Stimulated activated CD8-positive, alpha-beta memory T cell treated with anti-CD3 and anti-CD28 coated beads, Interleukin-12 subunit alpha, Interleukin-12 subunit beta, amount 100 ng/mL, for 1 hour (primary cell): ENCODE measurements at regions not wholly inside any gene's neighbourhood (a gene's known extent, or its start where the extent isn't known, plus 50 kb on each side); places are given as distances from the start of the nearest gene placed in this dataset.

ENCODE experiments used
- DNase-seq: peaks from one replicate; pipeline ENCODE4 v3.0.0-alpha.2; 2020; ENCODE audit warnings: low read depth

DNA sequence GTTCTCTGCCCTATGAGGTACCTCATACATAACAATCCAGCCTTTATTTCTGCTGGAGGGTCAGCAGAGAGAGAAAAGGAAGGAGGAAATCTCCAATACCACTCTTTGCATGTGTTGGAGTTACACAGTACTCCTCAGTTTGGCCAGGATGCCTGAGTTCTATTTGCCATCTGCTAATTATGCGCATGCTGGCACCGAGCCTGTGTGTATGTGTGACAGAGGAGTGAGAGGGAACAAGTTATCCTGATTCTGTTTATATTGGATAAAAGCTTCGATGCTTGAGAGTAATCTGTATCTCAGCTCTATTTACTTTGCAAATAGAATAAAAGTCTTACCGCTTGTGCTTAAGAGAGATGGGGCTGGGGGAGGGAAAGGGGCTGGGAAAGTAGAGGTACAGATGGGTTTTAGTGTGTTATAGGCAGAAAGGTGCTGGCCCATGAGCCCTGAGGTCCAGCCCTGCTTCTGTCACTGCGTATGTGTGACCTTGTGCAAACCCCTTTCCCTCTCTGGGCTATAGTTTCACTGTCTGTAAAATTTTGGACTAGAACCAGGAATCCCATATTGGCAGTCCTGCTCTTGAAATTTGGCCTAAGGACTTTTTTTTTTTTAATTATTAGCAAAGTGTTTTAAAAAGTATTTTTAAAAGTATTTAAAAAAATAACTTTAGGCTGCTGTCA, 54.5 kb upstream of the PLXNA2 start:
- no peak for DNase-seq

DNA sequence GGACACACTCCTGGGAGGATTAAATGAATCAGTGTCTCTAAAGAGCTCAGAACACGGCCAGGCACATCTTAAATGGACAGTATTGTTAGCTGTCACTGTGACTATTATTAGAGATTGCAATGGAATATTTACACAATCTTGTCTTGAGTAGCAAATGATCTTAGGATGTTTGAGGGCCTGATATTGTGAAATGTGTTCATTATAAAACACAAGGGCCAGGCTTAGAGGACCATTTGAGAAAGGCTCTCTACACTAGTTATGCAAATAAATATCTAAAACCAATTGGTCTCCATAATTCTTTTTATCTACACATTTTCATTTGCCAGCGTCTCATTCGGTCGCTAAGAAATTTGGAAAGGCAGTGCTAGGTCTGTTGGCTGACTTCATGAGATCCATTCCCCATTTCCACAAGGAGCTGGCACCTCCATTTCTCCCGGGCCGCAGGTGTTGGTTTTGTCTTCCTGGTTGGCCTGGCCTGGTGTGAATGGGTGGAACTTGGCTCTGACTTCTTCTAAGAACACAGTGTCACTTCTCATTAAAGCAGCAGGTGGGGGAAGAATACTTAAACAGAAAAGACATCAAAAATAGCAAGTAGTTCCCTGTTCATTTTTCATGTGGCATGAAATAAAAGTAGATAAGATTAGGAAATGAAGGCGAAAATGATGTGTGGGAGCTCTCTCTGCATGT, 56.0 kb upstream of the PLXNA2 start:
- no peak for DNase-seq

DNA sequence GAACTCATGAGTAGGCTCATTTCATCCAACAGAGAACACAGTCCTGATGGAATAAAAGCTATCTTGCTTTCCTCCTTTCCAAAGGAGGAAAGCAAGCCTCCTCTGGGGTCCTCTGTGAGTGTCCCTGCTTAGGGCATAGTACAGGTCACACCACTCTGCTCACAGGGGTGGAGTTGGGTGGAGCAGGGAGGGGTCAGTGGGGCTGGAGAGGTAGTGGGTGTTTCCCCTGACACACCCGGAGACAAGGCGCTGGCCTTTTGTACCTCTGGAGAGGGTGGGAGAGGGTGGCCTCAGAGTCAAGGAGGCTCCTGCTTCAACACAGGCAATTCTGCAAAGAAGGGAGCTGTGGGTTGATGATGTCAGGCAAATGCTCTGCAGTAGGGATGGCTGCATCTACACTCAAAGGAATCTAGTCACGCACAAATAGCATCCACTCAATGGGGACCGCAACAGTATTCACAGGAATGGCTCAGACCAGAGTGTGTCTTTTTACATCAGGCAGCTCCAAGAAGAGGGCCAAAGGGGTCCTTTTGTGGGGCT, 58.6 kb upstream of the PLXNA2 start:
- DNase-seq: no peak

DNA sequence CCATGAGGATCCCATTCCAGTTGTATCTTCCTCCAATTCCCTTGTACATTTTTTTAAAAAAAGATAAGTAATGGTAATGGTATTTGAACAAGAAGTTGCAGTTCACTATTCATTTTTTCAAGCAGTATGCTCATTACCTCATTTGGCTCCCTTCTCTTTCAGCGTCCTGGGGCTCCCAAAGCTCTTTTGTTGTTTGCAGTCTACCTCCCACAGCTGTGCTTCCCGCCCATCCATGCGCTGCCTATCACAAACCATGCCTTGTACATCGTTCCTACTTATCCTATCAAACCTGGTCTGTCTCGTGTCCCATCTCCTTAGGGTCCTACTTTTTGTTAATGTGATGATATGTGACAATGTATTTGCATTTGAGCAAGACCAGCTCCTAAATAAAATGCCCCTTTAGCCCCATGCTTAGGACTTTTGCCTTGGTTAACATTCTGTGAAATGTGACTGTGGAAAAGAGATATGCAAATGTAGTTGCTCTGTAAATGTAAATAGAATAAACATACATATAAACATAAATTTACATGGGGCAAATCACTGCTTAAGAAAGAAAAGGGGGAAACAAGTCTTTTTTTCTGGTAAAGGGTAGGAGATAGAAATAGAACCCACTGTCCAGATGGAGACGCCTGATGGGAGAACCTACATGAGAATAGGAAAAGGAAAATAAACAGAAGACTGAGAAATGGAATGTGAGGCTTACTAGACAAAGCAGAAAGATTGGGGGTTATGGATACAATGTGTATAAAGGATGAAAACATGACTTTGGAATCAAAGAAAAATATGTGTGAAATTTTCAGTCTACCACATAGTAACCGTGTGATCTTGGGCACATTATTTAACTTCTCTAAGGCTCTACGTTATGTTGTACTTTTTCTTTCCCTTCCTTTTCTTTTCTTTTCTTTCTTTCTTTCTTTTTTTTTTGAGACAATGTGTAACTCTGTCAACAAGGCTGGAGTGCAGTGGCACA, 59.8 kb upstream of the PLXNA2 start:
- no peak for DNase-seq

DNA sequence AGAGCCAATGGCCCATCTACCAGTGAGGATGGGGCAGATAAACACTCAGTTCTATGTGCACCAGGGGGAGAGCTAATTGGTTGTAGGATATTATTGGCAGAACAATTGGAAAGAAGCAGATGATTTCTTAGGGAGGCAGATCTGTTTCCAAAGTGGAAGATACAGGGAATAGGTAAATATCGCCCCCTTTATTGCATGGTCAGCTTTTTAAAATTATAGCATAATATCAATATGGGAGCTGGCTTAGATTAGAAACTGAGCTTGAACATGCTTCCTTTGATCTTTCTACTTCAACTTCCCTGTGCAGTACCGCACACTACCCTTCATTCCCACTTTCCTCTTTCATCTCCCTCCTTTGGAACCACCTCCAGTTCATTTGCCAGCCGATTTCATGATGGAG, 64.0 kb upstream of the PLXNA2 start:
- no peak for DNase-seq

DNA sequence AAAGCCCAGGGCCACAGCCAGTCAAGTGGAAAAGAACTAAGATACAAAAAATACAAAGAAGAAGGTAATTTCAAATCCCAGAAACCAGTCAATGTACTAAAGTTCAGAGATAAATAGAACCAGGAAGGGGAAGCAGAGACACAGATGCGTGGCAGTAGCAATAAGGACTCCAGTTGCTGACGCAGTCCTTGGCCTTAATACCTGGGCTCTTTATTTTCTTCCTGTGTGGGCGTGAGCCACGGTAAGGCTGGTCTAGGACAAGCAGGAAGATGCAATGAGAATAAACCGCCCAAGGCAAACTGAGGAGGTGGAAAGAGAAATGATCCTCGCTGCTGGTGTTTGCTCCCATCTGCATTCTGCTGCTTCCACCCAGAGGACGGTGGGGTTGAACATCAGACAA, 65.6 kb upstream of the PLXNA2 start:
- no peak for DNase-seq

DNA sequence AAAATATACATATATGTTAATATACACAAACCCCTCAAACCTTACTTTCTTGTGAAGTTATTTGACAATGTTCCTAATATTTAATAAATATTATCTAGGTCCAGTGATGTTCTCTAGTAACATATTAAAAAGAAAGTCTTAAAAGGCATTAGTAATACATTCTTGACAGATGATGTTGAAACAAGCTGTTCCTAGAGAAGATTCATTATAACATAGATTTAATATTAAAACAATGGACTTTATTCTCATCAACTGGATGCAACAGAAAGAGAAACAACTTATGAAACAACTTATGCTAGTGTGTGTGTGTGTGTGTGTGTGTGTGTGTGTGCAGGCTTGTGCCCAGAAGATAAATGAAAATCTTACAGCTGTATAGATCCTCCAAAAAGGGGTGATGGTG, 68.5 kb upstream of the PLXNA2 start:
- no peak for DNase-seq

DNA sequence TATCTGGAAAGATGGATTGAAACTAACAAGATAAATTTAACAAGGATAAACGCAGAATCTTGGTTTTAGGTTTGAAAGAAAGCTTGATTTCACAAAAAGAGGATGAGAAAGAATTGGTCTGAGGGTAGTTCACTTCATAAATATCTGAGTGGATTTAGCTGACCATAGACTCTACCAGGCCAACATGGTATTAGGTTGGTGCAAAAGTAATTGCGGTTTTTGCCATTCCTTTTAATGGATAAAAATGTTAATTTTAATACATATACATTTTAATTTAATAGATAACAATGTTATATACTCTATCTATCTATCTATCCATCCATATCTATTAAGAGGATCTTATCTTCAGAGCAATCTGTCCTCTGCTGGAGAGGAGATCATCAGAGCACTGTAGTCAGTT, 70.2 kb upstream of the PLXNA2 start:
- no peak for DNase-seq

DNA sequence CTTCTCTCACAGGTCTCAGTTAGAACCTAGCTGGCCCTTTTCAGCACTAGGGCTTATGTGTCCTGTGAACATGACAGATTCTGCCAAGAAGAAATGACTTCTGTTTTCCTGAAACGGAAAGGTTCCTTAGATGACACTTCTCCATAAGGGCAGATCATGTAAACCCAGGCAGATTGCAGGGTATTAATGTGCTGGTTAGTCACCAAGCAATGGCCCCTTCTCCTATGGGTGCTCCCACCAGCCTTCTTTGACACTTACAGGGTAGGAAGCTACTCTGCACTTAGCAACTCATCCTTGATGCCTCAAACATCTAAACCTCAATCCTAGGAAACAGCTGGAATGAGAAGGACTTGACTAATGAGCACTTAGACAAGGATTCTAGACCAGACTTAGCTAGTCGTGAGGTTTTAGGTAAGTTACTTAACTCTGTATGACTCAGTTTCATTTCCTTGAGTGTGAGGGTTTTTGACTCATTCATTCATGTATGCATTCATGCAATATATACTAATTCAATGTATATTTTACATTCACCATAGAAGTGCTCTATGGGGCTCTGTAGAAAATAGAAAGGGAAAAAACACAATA, 74.1 kb upstream of the PLXNA2 start:
- DNase-seq: no peak

DNA sequence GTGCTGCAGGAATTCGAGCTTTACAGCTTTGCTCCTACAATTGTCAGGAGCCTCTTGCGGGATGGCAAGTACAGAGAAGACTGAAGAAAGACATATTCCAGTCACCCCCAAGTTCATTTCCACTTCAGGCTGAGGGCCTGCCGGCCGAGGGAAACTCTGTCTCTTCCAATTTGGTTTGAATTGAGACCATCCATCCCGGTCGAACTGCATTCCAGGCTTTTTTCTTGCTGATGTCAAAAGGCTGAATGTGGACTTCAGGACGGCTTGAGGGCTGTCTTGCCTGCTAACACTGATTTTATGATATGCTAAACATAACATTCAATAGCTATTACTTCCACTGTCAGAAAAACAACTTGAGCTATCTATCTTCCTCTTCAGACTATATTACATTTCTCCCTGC, 79.8 kb upstream of the PLXNA2 start:
- DNase-seq: no peak

DNA sequence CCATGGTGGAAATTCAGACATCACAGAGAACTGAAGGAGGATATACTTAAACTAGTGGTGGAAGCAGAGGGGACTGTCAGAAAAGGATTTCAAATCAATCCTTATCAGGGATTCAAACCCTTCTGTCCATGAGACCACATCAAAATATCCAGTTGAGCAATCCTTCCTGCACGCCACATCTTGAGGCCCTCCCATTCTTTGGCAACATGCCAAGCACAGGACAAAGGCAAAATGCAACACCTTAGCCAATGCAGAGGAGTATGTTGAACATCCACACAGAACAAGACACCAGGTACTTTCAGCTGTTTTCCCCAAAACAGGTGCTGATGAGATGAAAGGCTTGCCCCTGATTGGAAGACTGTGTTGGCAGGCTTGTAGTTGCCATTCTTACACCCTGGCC, 81.8 kb upstream of the PLXNA2 start:
- no peak for DNase-seq

DNA sequence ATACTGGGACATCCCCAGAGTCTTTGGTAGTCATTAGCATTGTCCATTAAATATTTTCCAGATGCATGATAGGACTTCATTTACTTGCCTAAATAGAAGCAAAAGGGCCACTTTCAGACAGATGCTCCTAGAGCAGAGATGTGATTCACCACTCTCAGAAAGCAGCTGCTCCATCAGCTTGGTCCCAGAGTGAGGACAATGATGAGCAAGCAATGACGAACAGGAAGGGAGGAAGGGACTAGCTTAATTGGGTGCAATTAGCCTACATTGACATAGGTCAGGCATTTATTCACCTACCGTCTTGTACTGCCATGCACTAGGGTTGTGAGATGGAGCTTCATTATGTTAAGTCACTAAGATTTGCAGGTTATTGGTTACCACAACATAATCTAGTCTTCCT, 85.1 kb upstream of the PLXNA2 start:
- no peak for DNase-seq

DNA sequence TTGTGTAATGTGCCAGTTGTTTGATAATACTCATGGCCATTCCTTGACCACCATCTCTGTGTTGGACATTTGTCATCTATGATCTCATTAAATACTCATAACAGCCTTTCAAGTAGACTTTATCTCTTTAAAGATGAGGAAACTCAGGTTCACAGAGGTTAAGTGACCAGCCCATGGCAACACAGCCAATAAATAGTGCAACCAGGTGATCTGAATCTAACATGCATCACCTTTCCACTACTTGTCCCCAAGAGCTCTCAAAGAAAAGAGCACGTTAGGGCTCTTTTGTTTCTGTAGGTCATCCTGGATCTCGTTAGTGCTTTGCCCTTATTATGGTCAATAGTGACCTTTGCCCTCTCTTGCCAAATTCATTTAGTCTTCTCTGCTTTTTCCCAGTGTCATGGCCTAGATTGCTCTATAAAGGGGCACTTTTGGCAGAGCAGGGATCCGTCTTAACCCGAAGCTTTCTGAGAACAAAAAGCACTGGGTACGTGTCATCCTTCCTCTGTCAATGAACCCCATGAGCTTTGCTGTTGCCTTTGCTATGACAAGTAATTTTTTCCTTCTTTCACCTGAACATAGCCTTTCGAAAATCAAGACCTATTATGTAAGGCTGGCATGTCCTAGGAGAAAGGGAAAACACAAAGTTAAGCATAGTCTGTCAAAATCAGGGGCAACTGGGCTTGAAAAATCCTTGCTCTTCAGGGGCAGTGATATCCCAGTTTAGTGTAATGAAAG, 88.0 kb upstream of the PLXNA2 start:
- DNase-seq: no peak

DNA sequence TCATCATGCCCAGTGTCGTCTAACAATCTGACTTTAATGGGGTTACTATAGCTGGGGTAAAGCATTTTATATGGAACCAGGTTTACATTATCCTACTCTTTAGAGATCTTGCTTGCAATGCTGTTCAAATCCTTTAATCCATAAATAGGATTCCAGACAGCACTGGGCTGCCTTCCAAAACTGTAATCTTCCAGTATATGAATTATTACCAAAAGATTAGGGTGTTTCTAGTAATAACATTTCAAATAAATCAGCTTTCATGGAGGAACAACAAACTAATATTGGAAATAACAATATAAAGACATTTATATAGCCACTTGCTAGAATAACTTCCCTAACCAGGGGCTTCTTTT, 88.6 kb upstream of the PLXNA2 start:
- DNase-seq: no peak

DNA sequence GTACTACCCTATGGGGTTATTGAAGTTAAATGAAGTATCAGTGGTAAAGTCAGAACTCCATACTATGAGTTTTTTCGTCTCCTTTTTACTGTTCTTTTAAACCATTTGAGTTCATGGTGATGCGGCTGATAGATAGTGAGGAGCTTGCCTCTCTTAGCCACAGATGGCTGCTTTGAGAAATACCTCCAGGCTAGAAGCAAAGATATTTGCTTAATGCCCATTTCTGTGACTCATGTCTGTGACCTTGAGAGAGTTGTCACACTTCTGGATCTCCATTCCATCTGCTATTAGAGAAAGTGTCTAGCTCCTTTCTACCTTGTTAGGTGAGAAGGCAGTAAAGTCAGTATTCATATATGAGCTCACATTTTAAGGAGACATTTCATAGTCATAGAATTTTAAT, 89.5 kb upstream of the PLXNA2 start:
- no peak for DNase-seq

DNA sequence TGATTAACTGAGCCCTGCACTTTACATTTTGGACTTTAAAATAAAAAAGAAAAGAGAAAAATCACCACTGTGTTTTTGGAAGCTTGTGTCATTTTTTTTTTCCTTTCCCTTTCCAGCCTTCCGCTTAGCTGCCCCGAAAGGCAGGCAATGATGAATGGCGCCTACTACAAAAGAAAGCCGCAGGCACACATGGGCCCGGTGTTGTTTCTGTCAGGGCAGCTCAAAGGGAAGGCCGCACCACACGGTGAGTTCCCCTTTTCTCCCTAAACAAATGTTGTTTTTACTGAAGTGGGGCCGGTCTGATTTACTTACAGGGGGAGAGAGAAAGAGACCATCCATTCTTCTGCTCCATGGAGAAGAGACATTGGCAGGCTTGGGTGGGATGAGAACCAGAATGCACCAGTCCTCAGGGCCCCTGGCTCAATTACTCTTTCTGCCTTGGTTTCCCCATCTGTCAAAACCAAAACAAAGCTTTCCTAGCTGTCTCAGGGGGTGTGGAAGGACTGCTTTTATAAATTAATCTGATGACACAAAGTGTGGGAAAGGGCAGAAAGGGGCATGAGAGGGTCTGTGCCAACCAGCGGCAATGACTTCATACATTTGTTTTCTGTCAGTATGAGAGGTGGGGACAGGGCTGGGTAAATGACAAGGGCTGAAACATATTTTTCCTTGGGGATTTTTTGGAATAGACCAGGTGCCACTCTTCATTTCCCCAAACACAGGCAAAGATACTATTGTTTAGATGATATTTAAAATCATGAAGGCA, 91.4 kb upstream of the PLXNA2 start:
- DNase-seq: no peak

DNA sequence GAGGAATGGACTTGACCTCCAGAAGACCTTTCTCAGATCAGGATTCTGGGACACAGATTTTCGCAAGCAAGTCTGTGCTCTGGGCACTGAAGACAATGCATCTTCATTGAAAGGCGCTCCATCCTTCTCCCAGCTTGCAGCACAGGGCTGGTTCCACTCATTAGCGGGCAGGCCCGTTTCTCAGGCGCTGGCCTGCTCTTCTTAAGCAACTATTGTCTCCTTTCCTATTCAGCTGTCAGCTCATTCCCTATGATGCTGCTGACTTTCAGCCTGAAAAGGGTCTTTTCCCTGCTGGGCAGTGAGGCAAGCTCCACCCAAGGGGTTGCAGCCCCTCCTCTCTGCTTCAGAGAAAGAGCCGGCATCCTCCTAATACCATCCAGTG, 91.9 kb upstream of the PLXNA2 start:
- no peak for DNase-seq

DNA sequence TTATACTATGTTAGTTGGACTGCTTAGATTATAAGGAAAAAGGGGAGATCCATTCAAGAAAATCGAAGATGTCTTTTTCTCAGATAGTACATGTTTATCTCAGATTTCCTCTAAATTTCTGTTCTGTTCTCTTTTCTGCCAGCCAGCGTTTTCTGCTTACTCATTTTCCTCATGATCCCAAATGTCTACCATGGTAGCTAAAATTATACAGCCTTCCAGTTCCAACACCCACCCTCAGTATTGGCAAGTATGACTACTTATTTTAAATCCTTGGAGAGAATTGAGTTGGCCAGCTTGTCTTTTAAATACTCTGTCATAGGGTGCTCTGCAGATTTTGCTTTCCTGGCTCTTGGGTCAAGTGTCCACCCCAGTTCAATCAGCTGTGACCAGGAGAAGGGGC, 95.7 kb upstream of the PLXNA2 start:
- no peak for DNase-seq

DNA sequence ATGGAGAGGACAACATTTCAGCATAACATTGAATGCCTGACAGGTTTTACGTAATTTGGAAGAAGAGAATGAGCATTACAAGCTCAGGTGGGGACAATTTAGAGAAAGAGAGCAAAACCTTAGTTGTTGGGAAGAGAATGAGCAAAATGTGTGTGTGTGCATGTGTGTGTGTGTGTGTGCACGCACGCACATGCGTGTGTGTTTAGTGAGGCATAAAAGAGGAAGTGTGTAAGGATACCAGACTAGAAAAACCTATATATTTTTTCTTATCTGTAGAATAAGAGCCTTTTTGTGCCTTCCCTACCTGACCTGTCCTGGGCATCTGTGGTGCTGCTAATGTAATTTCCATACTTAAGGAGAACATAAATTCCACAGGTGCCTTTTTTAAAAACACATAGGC, 99.0 kb upstream of the PLXNA2 start:
- DNase-seq: no peak

DNA sequence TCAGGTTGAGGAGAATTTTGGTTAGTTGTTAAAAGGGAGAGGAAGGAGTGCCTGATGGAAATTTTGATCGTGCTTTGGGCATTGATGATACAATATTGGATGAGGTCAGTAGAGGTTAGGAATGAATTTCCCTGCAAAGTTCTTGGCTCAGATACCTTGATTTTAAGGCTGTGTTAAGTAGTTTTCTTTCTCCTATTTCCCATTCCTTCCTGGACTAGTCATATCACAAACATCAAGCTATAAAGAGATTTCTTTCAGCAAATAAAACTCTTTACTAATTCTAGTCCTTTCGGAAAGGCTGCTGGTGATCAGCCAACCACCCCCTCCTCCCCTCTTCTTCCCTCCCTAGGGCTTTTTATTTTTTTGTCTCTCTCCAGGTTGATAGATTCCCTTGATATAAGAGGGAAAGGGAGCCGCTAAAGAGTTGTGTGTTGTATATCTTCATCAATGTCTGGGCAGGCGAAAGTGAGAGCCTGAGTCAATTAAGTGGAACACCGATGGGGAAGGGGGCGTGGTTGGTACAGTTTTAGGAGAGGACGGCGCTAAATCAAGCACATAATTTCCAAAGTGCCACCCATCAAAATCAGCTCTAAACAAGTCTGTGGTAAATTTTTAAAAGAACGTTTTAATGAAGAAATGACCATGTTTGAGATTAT, 100.1 kb upstream of the PLXNA2 start:
- DNase-seq: no peak
